HEK293 (cell line): ENCODE measurements at regions not wholly inside any gene's neighbourhood (a gene's known extent, or its start where the extent isn't known, plus 50 kb on each side); places are given as distances from the start of the nearest gene placed in this dataset.

Experiments used
- GLIS2 ChIP-seq: fragments of 450-650 bp; formaldehyde crosslinking; IDR thresholded peaks from 2 replicates; pipeline ENCODE4 v1.5.1; 2016; ENCODE audit warnings: missing biosample characterization, missing genetic modification characterization
- OVOL3 ChIP-seq: fragments of 450-650 bp; formaldehyde crosslinking; IDR thresholded peaks from 2 replicates; pipeline ENCODE4 v1.5.1; 2016; ENCODE audit warnings: missing biosample characterization, missing genetic modification characterization
- PRDM1 ChIP-seq: fragments of 450-650 bp; formaldehyde crosslinking; IDR thresholded peaks from 2 replicates; pipeline ENCODE4; 2016; ENCODE audit warnings: missing biosample characterization, missing genetic modification characterization
- SALL2 ChIP-seq: fragments of 450-650 bp; formaldehyde crosslinking; IDR thresholded peaks from 2 replicates; pipeline ENCODE4 v1.5.0; 2017; ENCODE audit warnings: missing biosample characterization, mild to moderate bottlenecking, missing genetic modification characterization, borderline replicate concordance
- YY1 ChIP-seq: fragments of 450-650 bp; formaldehyde crosslinking; IDR thresholded peaks from 2 replicates; pipeline ENCODE4 v1.5.1; 2018; ENCODE audit warnings: missing biosample characterization, missing genetic modification characterization
- ZBTB17 ChIP-seq: fragments of 450-650 bp; formaldehyde crosslinking; IDR thresholded peaks from 2 replicates; pipeline ENCODE4 v1.5.1; 2016; ENCODE audit warnings: missing biosample characterization, missing genetic modification characterization
- ZFP37 ChIP-seq: fragments of 450-650 bp; formaldehyde crosslinking; IDR thresholded peaks from 2 replicates; pipeline ENCODE4 v1.5.1; 2016; ENCODE audit warnings: missing biosample characterization, missing genetic modification characterization
- ZNF155 ChIP-seq: fragments of 450-650 bp; formaldehyde crosslinking; IDR thresholded peaks from 2 replicates; pipeline ENCODE4 v1.5.1; 2016; ENCODE audit warnings: missing biosample characterization, missing genetic modification characterization
- ZNF350 ChIP-seq: fragments of 450-650 bp; formaldehyde crosslinking; IDR thresholded peaks from 2 replicates; pipeline ENCODE4 v1.5.0; 2017; ENCODE audit warnings: missing biosample characterization, mild to moderate bottlenecking, missing genetic modification characterization
- ZNF610 ChIP-seq: fragments of 450-650 bp; formaldehyde crosslinking; IDR thresholded peaks from 2 replicates; pipeline ENCODE4 v1.5.1; 2016; ENCODE audit warnings: missing biosample characterization, missing genetic modification characterization, borderline replicate concordance
- TF ChIP-seq, protein P1 (sequence below): fragments of 450-650 bp; formaldehyde crosslinking; IDR thresholded peaks from 2 replicates; pipeline ENCODE4 v1.5.1; 2016; ENCODE audit warnings: missing biosample characterization, missing genetic modification characterization
- TF ChIP-seq, protein P2 (sequence below): fragments of 450-650 bp; formaldehyde crosslinking; IDR thresholded peaks from 2 replicates; pipeline ENCODE4 v1.5.1; 2016; ENCODE audit warnings: missing biosample characterization, missing genetic modification characterization
- TF ChIP-seq, protein P3 (sequence below): fragments of 450-650 bp; formaldehyde crosslinking; IDR thresholded peaks from 2 replicates; pipeline ENCODE4 v1.5.1; 2016; ENCODE audit warnings: missing biosample characterization, missing genetic modification characterization
- TF ChIP-seq, protein P4 (sequence below): fragments of 450-650 bp; formaldehyde crosslinking; IDR thresholded peaks from 2 replicates; pipeline ENCODE4 v1.5.1; 2016; ENCODE audit warnings: missing biosample characterization, missing genetic modification characterization

DNA sequence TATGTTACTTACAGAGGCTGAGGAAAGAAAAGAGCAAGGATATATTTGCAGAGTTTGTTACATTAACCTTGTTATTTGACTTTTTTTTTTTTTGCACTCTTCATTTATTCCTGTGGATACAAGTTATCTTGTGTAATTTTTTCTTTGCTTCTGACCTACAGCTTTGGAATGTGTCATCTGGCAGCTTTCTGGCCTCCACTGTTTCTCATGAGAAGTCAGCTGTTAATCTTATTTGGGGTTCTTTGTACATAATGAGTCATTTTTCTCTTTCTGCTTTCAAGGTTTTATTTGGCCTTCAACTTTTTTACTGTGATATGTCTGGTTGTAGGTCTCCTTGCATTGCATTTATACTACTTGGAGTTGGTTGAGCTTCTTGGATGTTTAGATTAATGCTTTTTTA is 333.4 kb downstream of the SMOC2 start:
- TF ChIP-seq, protein P1, sequence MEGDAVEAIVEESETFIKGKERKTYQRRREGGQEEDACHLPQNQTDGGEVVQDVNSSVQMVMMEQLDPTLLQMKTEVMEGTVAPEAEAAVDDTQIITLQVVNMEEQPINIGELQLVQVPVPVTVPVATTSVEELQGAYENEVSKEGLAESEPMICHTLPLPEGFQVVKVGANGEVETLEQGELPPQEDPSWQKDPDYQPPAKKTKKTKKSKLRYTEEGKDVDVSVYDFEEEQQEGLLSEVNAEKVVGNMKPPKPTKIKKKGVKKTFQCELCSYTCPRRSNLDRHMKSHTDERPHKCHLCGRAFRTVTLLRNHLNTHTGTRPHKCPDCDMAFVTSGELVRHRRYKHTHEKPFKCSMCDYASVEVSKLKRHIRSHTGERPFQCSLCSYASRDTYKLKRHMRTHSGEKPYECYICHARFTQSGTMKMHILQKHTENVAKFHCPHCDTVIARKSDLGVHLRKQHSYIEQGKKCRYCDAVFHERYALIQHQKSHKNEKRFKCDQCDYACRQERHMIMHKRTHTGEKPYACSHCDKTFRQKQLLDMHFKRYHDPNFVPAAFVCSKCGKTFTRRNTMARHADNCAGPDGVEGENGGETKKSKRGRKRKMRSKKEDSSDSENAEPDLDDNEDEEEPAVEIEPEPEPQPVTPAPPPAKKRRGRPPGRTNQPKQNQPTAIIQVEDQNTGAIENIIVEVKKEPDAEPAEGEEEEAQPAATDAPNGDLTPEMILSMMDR (tag by site-specific recombination), result no peak
- TF ChIP-seq ZNF155 (tag by site-specific recombination), result no peak
- no peak for TF ChIP-seq ZBTB17
- TF ChIP-seq GLIS2, result no peak
- TF ChIP-seq, protein P2, sequence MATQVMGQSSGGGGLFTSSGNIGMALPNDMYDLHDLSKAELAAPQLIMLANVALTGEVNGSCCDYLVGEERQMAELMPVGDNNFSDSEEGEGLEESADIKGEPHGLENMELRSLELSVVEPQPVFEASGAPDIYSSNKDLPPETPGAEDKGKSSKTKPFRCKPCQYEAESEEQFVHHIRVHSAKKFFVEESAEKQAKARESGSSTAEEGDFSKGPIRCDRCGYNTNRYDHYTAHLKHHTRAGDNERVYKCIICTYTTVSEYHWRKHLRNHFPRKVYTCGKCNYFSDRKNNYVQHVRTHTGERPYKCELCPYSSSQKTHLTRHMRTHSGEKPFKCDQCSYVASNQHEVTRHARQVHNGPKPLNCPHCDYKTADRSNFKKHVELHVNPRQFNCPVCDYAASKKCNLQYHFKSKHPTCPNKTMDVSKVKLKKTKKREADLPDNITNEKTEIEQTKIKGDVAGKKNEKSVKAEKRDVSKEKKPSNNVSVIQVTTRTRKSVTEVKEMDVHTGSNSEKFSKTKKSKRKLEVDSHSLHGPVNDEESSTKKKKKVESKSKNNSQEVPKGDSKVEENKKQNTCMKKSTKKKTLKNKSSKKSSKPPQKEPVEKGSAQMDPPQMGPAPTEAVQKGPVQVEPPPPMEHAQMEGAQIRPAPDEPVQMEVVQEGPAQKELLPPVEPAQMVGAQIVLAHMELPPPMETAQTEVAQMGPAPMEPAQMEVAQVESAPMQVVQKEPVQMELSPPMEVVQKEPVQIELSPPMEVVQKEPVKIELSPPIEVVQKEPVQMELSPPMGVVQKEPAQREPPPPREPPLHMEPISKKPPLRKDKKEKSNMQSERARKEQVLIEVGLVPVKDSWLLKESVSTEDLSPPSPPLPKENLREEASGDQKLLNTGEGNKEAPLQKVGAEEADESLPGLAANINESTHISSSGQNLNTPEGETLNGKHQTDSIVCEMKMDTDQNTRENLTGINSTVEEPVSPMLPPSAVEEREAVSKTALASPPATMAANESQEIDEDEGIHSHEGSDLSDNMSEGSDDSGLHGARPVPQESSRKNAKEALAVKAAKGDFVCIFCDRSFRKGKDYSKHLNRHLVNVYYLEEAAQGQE (tag by site-specific recombination), result no peak
- no peak for TF ChIP-seq SALL2 (tag by site-specific recombination)
- no peak for TF ChIP-seq OVOL3 (tag by site-specific recombination)
- TF ChIP-seq, protein P3, sequence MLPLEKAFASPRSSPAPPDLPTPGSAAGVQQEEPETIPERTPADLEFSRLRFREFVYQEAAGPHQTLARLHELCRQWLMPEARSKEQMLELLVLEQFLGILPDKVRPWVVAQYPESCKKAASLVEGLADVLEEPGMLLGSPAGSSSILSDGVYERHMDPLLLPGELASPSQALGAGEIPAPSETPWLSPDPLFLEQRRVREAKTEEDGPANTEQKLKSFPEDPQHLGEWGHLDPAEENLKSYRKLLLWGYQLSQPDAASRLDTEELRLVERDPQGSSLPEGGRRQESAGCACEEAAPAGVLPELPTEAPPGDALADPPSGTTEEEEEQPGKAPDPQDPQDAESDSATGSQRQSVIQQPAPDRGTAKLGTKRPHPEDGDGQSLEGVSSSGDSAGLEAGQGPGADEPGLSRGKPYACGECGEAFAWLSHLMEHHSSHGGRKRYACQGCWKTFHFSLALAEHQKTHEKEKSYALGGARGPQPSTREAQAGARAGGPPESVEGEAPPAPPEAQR, result no peak
- TF ChIP-seq, protein P4, sequence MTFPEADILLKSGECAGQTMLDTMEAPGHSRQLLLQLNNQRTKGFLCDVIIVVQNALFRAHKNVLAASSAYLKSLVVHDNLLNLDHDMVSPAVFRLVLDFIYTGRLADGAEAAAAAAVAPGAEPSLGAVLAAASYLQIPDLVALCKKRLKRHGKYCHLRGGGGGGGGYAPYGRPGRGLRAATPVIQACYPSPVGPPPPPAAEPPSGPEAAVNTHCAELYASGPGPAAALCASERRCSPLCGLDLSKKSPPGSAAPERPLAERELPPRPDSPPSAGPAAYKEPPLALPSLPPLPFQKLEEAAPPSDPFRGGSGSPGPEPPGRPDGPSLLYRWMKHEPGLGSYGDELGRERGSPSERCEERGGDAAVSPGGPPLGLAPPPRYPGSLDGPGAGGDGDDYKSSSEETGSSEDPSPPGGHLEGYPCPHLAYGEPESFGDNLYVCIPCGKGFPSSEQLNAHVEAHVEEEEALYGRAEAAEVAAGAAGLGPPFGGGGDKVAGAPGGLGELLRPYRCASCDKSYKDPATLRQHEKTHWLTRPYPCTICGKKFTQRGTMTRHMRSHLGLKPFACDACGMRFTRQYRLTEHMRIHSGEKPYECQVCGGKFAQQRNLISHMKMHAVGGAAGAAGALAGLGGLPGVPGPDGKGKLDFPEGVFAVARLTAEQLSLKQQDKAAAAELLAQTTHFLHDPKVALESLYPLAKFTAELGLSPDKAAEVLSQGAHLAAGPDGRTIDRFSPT (tag by site-specific recombination), result no peak
- TF ChIP-seq YY1 (tag by site-specific recombination), result no peak
- TF ChIP-seq ZFP37 (tag by site-specific recombination), result no peak
- no peak for TF ChIP-seq PRDM1
- no peak for TF ChIP-seq ZNF610 (tag by site-specific recombination)
- no peak for TF ChIP-seq ZNF350 (tag by site-specific recombination)
